ENCODE measurements at regions not wholly inside any gene's neighbourhood (a gene's known extent, or its start where the extent isn't known, plus 50 kb on each side); places are given as distances from the start of the nearest gene placed in this dataset.

- TF ChIP-seq EZH2 (IDR thresholded peaks at IDR 0.05): no peak
- TF ChIP-seq POLR2AphosphoS5 (IDR thresholded peaks at IDR 0.05; ENCODE audit: borderline replicate concordance, low read depth, low read length): no peak
- no peak for TF ChIP-seq FOXP2 (optimal IDR thresholded peaks at IDR 0.05; ENCODE audit: control extremely low read depth, extremely low read length, insufficient read depth)
Measured at GRCh38 chr3:177444696-177445095, 247.4 kb upstream of the TBL1XR1 start.

Data from SK-N-MC (cell line).